GM12878 (cell line): ENCODE measurements at regions not wholly inside any gene's neighbourhood (a gene's known extent, or its start where the extent isn't known, plus 50 kb on each side); places are given as distances from the start of the nearest gene placed in this dataset.

ENCODE experiments used
- ATAC-seq: fragments of 200-7000 bp; cut with Tn5 transposase; 3 replicates; pipeline ENCODE4 v1.9.1; 2020; ENCODE audit warnings: mild to moderate bottlenecking, moderate library complexity
- BruUV-seq: library from RNA; stranded (reverse); fragments of 400-500 nt; replicated peaks from 2 replicates; lab custom pipeline; 2021; lab: Mats Ljungman, UMichigan
- CTCF ChIA-PET: fragments of 300-600 bp; sonication (Branson Sonifier 250); formaldehyde crosslinking; extraction: SDS; loops from one replicate; lab custom pipeline; 2021; ENCODE audit warnings: inconsistent platforms; lab: Yijun Ruan, JAX
- POLR2A ChIA-PET: fragments of 350-600 bp; formaldehyde crosslinking; extraction: SDS; loops from one replicate; lab custom pipeline; 2021; ENCODE audit warnings: inconsistent platforms; lab: Charles Lee
- RAD21 ChIA-PET: fragments of 300-600 bp; sonication (Branson Sonifier 250); formaldehyde crosslinking; loops from one replicate; lab custom pipeline; 2023; ENCODE audit warnings: antibody characterized with exemption; ENCODE audit not compliant: unreplicated experiment; lab: Charles Lee
- SMC1A ChIA-PET: fragments of 300-600 bp; sonication (Branson Sonifier 250); formaldehyde crosslinking; loops from one replicate; lab custom pipeline; 2023; ENCODE audit not compliant: unreplicated experiment, uncharacterized antibody; lab: Charles Lee
- DNase-seq: peaks from one replicate; pipeline ENCODE4 v3.0.0-alpha.2; 2011; ENCODE audit warnings: low read depth, low spot score
- FAIRE-seq: peaks from 3 replicates; lab custom pipeline; 2011; peaks lifted over from hg19 to GRCh38; lab: Jason Lieb, UNC
- H2AFZ ChIP-seq: 2 replicates; pipeline ENCODE4 v1.6.0; 2011; ENCODE audit warnings: low read depth, low read length, control low read depth; ENCODE audit not compliant: control insufficient read depth
- H3K27ac ChIP-seq: 2 replicates; pipeline ENCODE4 v1.5.1; 2011; ENCODE audit warnings: control low read depth; ENCODE audit not compliant: control insufficient read depth, insufficient read depth
- H3K27me3 ChIP-seq, 2 experiments: replicated peaks in 1 of 2; 2 replicates each; pipeline versions ENCODE4 v1.6.0 to v1.6.1; 2011; ENCODE audit warnings: low read length in 1 of 2; ENCODE audit not compliant: control insufficient read depth in 2 of 2, insufficient read depth in 2 of 2
- H3K36me3 ChIP-seq, 2 experiments: 2 replicates each; pipeline ENCODE4 v1.5.1; 2011; ENCODE audit warnings: low read length in 1 of 2; ENCODE audit not compliant: control insufficient read depth in 2 of 2, insufficient read depth in 2 of 2
- H3K4me1 ChIP-seq: 2 replicates; pipeline ENCODE4 v1.6.1; 2011; ENCODE audit warnings: mild to moderate bottlenecking, low read length, moderate library complexity, mixed read lengths; ENCODE audit not compliant: control insufficient read depth, insufficient read depth
- H3K4me2 ChIP-seq: 2 replicates; pipeline ENCODE4 v1.6.0; 2011; ENCODE audit warnings: control low read depth; ENCODE audit not compliant: control insufficient read depth, insufficient read depth
- H3K4me3 ChIP-seq: fragments of 200-600 bp; sonication (generic); 2 replicates; pipeline ENCODE4 v1.5.1; 2016
- H3K79me2 ChIP-seq: 2 replicates; pipeline ENCODE4 v1.6.0; 2011; ENCODE audit warnings: low read length; ENCODE audit not compliant: control insufficient read depth, insufficient read depth
- H3K9ac ChIP-seq: 2 replicates; pipeline ENCODE4 v1.8.0; 2011; ENCODE audit warnings: low read length, control low read depth, mixed read lengths; ENCODE audit not compliant: control insufficient read depth, insufficient read depth
- H3K9me3 ChIP-seq: replicated peaks from 3 replicates; pipeline ENCODE4 v1.5.1; 2011; ENCODE audit warnings: mild to moderate bottlenecking, low read length; ENCODE audit not compliant: control insufficient read depth, insufficient read depth
- H4K20me1 ChIP-seq: 2 replicates; pipeline ENCODE4 v1.6.0; 2011; ENCODE audit not compliant: control insufficient read depth, insufficient read depth
- BACH1 ChIP-seq: fragments of 450-650 bp; IDR thresholded peaks from 2 replicates; pipeline ENCODE4 v1.6.1; 2017; ENCODE audit warnings: mild to moderate bottlenecking, borderline replicate concordance
- CHD4 ChIP-seq: fragments of 200-600 bp; sonication (generic); IDR thresholded peaks from 2 replicates; pipeline ENCODE4 v1.6.1; 2016; ENCODE audit warnings: mild to moderate bottlenecking
- EZH2 ChIP-seq: IDR thresholded peaks from 2 replicates; pipeline ENCODE4 v1.6.1; 2012; ENCODE audit warnings: low read depth, mild to moderate bottlenecking, control low read depth, inconsistent platforms, low read length, borderline replicate concordance; ENCODE audit not compliant: control insufficient read depth
- JUND ChIP-seq: IDR thresholded peaks from 2 replicates; pipeline ENCODE4 v1.6.1; 2012; ENCODE audit warnings: low read depth, mild to moderate bottlenecking, low read length, improper control_type of control experiment, moderate library complexity
- NR2F1 ChIP-seq: fragments of 450-650 bp; conservative IDR thresholded peaks from 2 replicates; pipeline ENCODE4 v1.6.1; 2017; ENCODE audit warnings: mild to moderate bottlenecking
- NRF1 ChIP-seq: conservative IDR thresholded peaks from 2 replicates; pipeline ENCODE4 v1.6.1; 2011; ENCODE audit warnings: mild to moderate bottlenecking, low read depth, low read length, improper control_type of control experiment
- STAT1 ChIP-seq: fragments of 450-650 bp; conservative IDR thresholded peaks from 2 replicates; pipeline ENCODE4 v1.6.1; 2014; ENCODE audit warnings: antibody characterized with exemption, mild to moderate bottlenecking
- SUZ12 ChIP-seq: fragments of 200-600 bp; sonication (generic); IDR thresholded peaks from one replicate; pipeline ENCODE4 v1.6.1; 2018; ENCODE audit warnings: antibody characterized with exemption, mild to moderate bottlenecking; ENCODE audit not compliant: unreplicated experiment
- TCF7 ChIP-seq: IDR thresholded peaks from 2 replicates; pipeline ENCODE4 v1.6.1; 2014; ENCODE audit warnings: antibody characterized with exemption, borderline replicate concordance
- WRNIP1 ChIP-seq: IDR thresholded peaks from 2 replicates; pipeline ENCODE4 v1.6.1; 2011; ENCODE audit warnings: low read depth, low read length, improper control_type of control experiment, borderline replicate concordance
- ZBED1 ChIP-seq: IDR thresholded peaks from 2 replicates; pipeline ENCODE4 v1.6.1; 2016; ENCODE audit warnings: borderline replicate concordance
- WGBS: methylation state at CpG from one replicate; pipeline ENCODE4 v1.1.6; 2016; ENCODE audit warnings: low lambda C conversion rate; ENCODE audit not compliant: insufficient replicate concordance, insufficient coverage; ENCODE audit errors: missing lambda C conversion rate; 5-methylcytosine and 5-hydroxymethylcytosine counted together
- in situ Hi-C: fragments of 300-500 bp; cut with MboI; formaldehyde crosslinking; loops from 9 replicates; pipeline ENCODE4 v1.14.3; 2018; ENCODE audit warnings: mixed read lengths
- intact Hi-C: fragments of 100-400 bp; cut with micrococcal nuclease; formaldehyde crosslinking; loops from one replicate; pipeline ENCODE4 v1.14.2; 2022; ENCODE audit not compliant: unreplicated experiment

DNA sequence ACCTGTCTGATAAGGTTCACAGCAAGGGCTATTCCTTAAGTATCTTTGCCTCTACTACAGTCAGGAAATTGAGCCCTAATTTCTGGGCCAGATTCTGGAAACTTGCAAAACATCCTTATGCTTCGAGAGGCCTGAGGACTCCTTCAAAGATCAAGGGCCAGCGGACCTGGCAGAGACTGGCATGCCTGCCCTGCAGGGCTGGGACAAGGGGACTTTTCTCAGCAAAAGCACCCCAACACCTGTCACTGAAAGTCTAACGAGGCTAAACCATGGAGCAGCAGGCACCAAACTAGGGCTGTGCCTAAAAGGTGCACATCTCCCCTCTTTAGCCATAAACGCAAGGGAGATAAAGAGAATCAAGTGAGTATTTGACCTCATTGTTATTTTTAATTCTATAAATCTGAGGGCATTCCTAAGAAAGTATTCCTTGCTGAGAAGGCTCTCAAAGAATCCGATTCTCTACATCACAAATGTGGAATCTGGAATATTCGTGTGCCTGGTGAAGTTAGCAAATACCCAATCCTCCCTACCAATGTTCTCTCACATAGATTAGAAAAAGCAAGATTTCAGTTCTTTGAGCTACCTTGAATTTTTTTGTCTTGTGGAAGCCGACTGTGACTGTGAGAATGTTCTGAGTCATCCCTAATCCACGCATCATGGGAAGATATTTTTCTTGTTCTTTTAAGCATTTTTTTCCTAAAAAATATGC, 328.2 kb upstream of the NOVA1 start:
- Histone ChIP-seq H3K4me1 (no peaks in the 10 kb centered on the region), H3K4me2 (no peak overlapping the region), H3K27ac (no peak overlapping the region), H4K20me1 (no peaks in the 10 kb centered on the region), H3K9me3 (no peaks in the 10 kb centered on the region), H3K4me3 (no peak overlapping the region), H2AFZ (no peak overlapping the region), H3K79me2 (no peaks in the 10 kb centered on the region), H3K9ac (no peak overlapping the region), H3K36me3 (no peaks in the 10 kb centered on the region), H3K27me3 (no peaks in the 10 kb centered on the region)
- ChIA-PET SMC1A (no interaction called here), RAD21 (no interaction called here), POLR2A (no interaction called here), CTCF (no interaction called here)
- ATAC-seq: no peak
- DNase-seq: no peak
- no peak for FAIRE-seq
- TF ChIP-seq JUND (no peak), WRNIP1 (no peak), NRF1 (no peak), SUZ12 (no peak), ZBED1 (no peak), TCF7 (no peak), EZH2 (no peak), NR2F1 (no peak), CHD4 (no peak), STAT1 (no peak), BACH1 (no peak)
- WGBS: 20% methylated on average over 8 of the region's 8 CpGs
- in situ Hi-C loops: no loop called here
- intact Hi-C loops: no loop called here
- BruUV-seq: no TSS peak
